ENCODE measurements at regions not wholly inside any gene's neighbourhood (a gene's known extent, or its start where the extent isn't known, plus 50 kb on each side); places are given as distances from the start of the nearest gene placed in this dataset.

- DNase-seq = no peak
These were observed 345.7 kb downstream of the DRD1 start for GRCh38 chr5:175098301-175098700.

- DNase-seq = no peak
These were observed 347.4 kb downstream of the DRD1 start for GRCh38 chr5:175096469-175097165.

GRCh38 chr5:175094461-175094860 lies 349.5 kb downstream of the DRD1 start:
- DNase-seq = no peak

- no peak for DNase-seq
These were observed 351.3 kb downstream of the DRD1 start for GRCh38 chr5:175092691-175093090.

- DNase-seq = no peak
These were observed 355.0 kb downstream of the DRD1 start for GRCh38 chr5:175088963-175089362.

- DNase-seq = no peak
These were observed 358.6 kb downstream of the MSX2 start for GRCh38 chr5:175082866-175083590.

GRCh38 chr5:175082346-175082745 lies 358.0 kb downstream of the MSX2 start:
- no peak for DNase-seq

GRCh38 chr5:175079707-175080106 lies 355.3 kb downstream of the MSX2 start:
- DNase-seq = no peak

- no peak for DNase-seq
These were observed 345.9 kb downstream of the MSX2 start for GRCh38 chr5:175070283-175070682.

GRCh38 chr5:175060257-175060656 lies 335.9 kb downstream of the MSX2 start:
- DNase-seq = no peak

- peak; percentile 25 to 45 for DNase-seq
These were observed 335.4 kb downstream of the MSX2 start for GRCh38 chr5:175059687-175060211.

- DNase-seq = no peak
These were observed 332.4 kb downstream of the MSX2 start for GRCh38 chr5:175056831-175057230.

- DNase-seq = no peak
These were observed 329.9 kb downstream of the MSX2 start for GRCh38 chr5:175054243-175054642.

GRCh38 chr5:175052351-175052750 lies 328.0 kb downstream of the MSX2 start:
- DNase-seq = no peak

GRCh38 chr5:175047048-175047447 lies 322.7 kb downstream of the MSX2 start:
- no peak for DNase-seq

GRCh38 chr5:175045820-175046219 lies 321.4 kb downstream of the MSX2 start:
- DNase-seq = no peak

GRCh38 chr5:175037820-175038219 lies 313.4 kb downstream of the MSX2 start:
- DNase-seq = no peak

GRCh38 chr5:175035882-175036533 lies 311.6 kb downstream of the MSX2 start:
- DNase-seq = peak in 1 of 2 experiments; percentile 17

GRCh38 chr5:175034924-175035323 lies 310.5 kb downstream of the MSX2 start:
- DNase-seq = no peak

GRCh38 chr5:175032741-175033151 lies 308.4 kb downstream of the MSX2 start:
- DNase-seq = no peak

GRCh38 chr5:175032013-175032412 lies 307.6 kb downstream of the MSX2 start:
- no peak for DNase-seq

GRCh38 chr5:175027390-175027789 lies 303.0 kb downstream of the MSX2 start:
- no peak for DNase-seq

GRCh38 chr5:175025077-175025476 lies 300.7 kb downstream of the MSX2 start:
- no peak for DNase-seq
